Colonic mucosa (tissue), 4 donors: ENCODE measurements at regions not wholly inside any gene's neighbourhood (a gene's known extent, or its start where the extent isn't known, plus 50 kb on each side); places are given as distances from the start of the nearest gene placed in this dataset.

Source experiments
- DNase-seq: peaks from one replicate; pipeline ENCODE4 v3.0.0-alpha.2; 2020
- H3K27ac ChIP-seq: fragments of 200-600 bp; one replicate; pipeline ENCODE4 v1.8.0; 2021
- H3K27me3 ChIP-seq: fragments of 200-600 bp; one replicate; pipeline ENCODE4 v1.8.0; 2021
- H3K36me3 ChIP-seq: fragments of 200-600 bp; one replicate; pipeline ENCODE4 v1.8.0; 2021
- H3K4me1 ChIP-seq: fragments of 200-600 bp; one replicate; pipeline ENCODE4 v1.8.0; 2021; ENCODE audit warnings: mild to moderate bottlenecking
- H3K4me3 ChIP-seq: fragments of 200-600 bp; one replicate; pipeline ENCODE4 v1.8.0; 2021
- H3K9ac ChIP-seq, 2 donors: one replicate each; pipeline ENCODE4 v1.7.0; 2013; ENCODE audit warnings: control low read depth in 2 of 2, low read depth in 2 of 2, low read length in 2 of 2
- H3K9me3 ChIP-seq: fragments of 200-600 bp; one replicate; pipeline ENCODE4 v1.8.0; 2021
- CTCF ChIP-seq: fragments of 200-600 bp; IDR thresholded peaks from one replicate; pipeline ENCODE4 v1.8.0; 2022; ENCODE audit warnings: antibody characterized with exemption, mild to moderate bottlenecking
- intact Hi-C: fragments of 100-400 bp; cut with DNase I; formaldehyde crosslinking; loops from one replicate; pipeline ENCODE4 v1.14.1; 2022
- donor health status: healthy.
- donor health status: DM: no; HTN: no; CAD: no.
- donor health status: DM: no; HTN: no; CAD: no.

GRCh38 chr18:46395795-46396194, 261.2 kb downstream of the LOXHD1 start:
- no peaks in the 10 kb centered on the region for H3K4me1 ChIP-seq
- intact Hi-C loops, result no loop called here
- H3K9ac ChIP-seq, result no peak overlapping the region
- H3K27me3 ChIP-seq, result no peaks in the 10 kb centered on the region
- no peaks in the 10 kb centered on the region for H3K36me3 ChIP-seq
- no peak overlapping the region for H3K27ac ChIP-seq
- no peaks in the 10 kb centered on the region for H3K9me3 ChIP-seq
- no peak overlapping the region for H3K4me3 ChIP-seq
- no peak for DNase-seq
- no peak for TF ChIP-seq CTCF

GRCh38 chr18:46397174-46397573, 259.8 kb downstream of the LOXHD1 start:
- Histone ChIP-seq H3K36me3 (no peaks in the 10 kb centered on the region), H3K27ac (no peak overlapping the region), H3K27me3 (no peaks in the 10 kb centered on the region), H3K4me1 (no peaks in the 10 kb centered on the region), H3K4me3 (no peak overlapping the region), H3K9me3 (no peaks in the 10 kb centered on the region), H3K9ac (no peak overlapping the region)
- intact Hi-C loops, result no loop called here
- TF ChIP-seq CTCF, result no peak
- DNase-seq, result no peak

- intact Hi-C loops, result no loop called here
Observed at GRCh38 chr18:46398005-46398404, 259.0 kb downstream of the LOXHD1 start.

DNA sequence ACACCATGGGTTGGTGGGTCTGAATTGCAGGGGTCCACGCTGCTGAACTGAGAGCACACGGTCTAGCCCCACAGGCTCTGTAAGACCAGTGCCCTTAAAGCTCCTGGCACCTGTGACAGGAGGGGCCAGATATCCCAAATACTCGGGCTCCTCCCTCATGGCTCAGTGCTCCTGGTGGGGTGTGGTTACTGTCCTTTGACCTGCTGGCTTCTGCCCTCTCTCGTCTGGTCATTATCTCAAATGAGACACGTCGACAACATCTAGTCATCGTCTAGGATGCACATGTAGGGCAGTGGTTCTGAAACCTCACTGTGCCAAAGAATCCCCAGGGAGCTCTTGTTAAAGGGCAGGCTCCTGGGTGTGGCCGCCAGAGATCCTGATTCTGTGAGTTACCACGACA, 258.4 kb downstream of the LOXHD1 start:
- H3K9me3 ChIP-seq, result no peaks in the 10 kb centered on the region
- no peak overlapping the region for H3K4me3 ChIP-seq
- TF ChIP-seq CTCF, result no peak
- H3K36me3 ChIP-seq, result no peaks in the 10 kb centered on the region
- no peak overlapping the region for H3K9ac ChIP-seq
- H3K27me3 ChIP-seq, result no peaks in the 10 kb centered on the region
- H3K27ac ChIP-seq, result no peak overlapping the region
- no peak for DNase-seq
- no peaks in the 10 kb centered on the region for H3K4me1 ChIP-seq
- intact Hi-C loops, result no loop called here

More at GRCh38 chr18:46398005-46398404, 259.0 kb downstream of the LOXHD1 start:
- TF ChIP-seq CTCF, result no peak
- Histone ChIP-seq H3K27ac (no peak overlapping the region), H3K9me3 (no peaks in the 10 kb centered on the region), H3K4me3 (no peak overlapping the region), H3K27me3 (no peaks in the 10 kb centered on the region), H3K9ac (no peak overlapping the region), H3K4me1 (no peaks in the 10 kb centered on the region), H3K36me3 (no peaks in the 10 kb centered on the region)
- DNase-seq, result no peak

GRCh38 chr18:46399303-46399702, 257.7 kb downstream of the LOXHD1 start:
- no peak for DNase-seq
- Histone ChIP-seq H3K4me1 (no peaks in the 10 kb centered on the region), H3K27ac (no peak overlapping the region), H3K9me3 (no peaks in the 10 kb centered on the region), H3K27me3 (no peaks in the 10 kb centered on the region), H3K36me3 (no peaks in the 10 kb centered on the region), H3K4me3 (no peak overlapping the region), H3K9ac (no peak overlapping the region)
- TF ChIP-seq CTCF, result no peak
- intact Hi-C loops, result no loop called here

DNA sequence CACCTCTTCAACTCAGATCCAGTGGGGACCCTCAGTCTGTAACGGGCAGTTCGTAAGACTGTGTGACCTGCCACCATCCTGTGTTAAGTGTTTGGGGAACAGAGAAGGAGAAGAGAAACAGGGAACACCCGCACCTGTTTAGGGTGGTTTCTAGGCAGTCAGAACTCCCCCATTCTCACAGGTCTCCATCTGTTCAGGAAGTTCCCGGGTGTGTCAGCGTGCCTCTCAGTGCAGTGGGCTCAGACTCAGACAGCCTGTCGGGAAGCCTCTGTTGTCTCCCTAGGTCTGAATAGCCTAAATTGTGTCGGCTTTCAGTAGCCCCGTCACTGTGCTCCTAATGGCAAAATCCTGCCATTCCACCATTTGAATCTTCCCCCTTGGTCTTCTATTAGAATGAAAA, 256.6 kb downstream of the LOXHD1 start:
- Histone ChIP-seq H3K4me3 (no peak overlapping the region), H3K27me3 (no peaks in the 10 kb centered on the region), H3K9me3 (no peaks in the 10 kb centered on the region), H3K9ac (no peak overlapping the region), H3K36me3 (no peaks in the 10 kb centered on the region), H3K27ac (no peak overlapping the region), H3K4me1 (no peaks in the 10 kb centered on the region)
- no peak for DNase-seq
- intact Hi-C loops, result no loop called here
- TF ChIP-seq CTCF, result no peak
